HG03469 (cell line): ENCODE measurements at regions not wholly inside any gene's neighbourhood (a gene's known extent, or its start where the extent isn't known, plus 50 kb on each side); places are given as distances from the start of the nearest gene placed in this dataset.
"Not testable (repeated sequence)": the region's sequence is repeated elsewhere in the genome, so short reads cannot be mapped to it uniquely, and the experiment has no call there.

ENCODE experiments used
- ATAC-seq: cut with Tn5 transposase; IDR thresholded peaks from one replicate; pipeline ENCODE4 v1.9.1; 2021; ENCODE audit warnings: mild to moderate bottlenecking, moderate library complexity, moderate number of reproducible peaks; ENCODE audit not compliant: unreplicated experiment

- no peak for ATAC-seq
Measured at GRCh38 chr4:158122501-158122900, 50.3 kb downstream of the GASK1B start.

- no peak for ATAC-seq
Measured at GRCh38 chr4:158121161-158121579, 51.7 kb downstream of the GASK1B start.

- not testable (repeated sequence) for ATAC-seq
Measured at GRCh38 chr4:158120645-158121151, 52.1 kb downstream of the GASK1B start.

GRCh38 chr4:158112611-158113010 is 60.2 kb downstream of the GASK1B start:
- ATAC-seq = no peak

DNA sequence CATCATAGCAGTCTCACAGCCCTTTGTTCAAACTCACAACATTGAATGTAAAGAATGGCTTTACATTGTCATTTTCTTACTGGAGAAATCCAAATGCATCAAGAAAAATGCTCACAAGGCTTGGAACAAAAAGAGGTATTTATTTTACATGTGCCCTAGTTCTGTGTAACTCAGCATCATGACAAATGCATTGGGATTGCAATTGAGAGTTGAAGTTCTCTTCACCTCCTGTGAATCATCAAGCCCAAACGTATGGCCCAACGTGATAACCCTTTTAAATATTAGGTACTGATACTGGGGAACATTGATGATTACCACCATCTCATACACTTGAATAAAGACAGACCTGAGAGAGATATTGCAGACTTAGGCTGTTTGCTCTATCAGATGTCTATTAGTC is 61.6 kb downstream of the GASK1B start:
- no peak for ATAC-seq

- no peak for ATAC-seq
Measured at GRCh38 chr4:158102904-158103303, 69.9 kb downstream of the GASK1B start.

DNA sequence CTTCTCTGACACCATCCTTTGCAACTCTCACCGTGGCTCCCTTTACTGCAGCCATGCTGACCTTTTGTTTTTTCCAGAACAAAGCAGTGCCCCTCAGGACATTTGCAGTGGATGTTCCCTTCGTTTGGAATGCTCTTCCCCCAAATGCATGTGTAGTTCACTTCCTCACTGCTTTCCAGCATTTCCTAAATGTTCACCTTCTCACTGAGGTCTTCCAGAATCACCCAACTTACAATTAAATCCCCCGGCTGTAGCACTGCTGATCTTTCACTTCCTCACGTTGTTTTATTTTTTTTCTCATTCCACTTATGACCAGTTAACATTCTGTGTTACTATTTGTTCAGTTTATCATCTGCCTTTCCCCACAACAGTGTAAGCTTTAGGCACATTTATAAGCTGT is 73.1 kb downstream of the GASK1B start:
- ATAC-seq = no peak

- no peak for ATAC-seq
Measured at GRCh38 chr4:158098802-158099201, 74.0 kb downstream of the GASK1B start.

DNA sequence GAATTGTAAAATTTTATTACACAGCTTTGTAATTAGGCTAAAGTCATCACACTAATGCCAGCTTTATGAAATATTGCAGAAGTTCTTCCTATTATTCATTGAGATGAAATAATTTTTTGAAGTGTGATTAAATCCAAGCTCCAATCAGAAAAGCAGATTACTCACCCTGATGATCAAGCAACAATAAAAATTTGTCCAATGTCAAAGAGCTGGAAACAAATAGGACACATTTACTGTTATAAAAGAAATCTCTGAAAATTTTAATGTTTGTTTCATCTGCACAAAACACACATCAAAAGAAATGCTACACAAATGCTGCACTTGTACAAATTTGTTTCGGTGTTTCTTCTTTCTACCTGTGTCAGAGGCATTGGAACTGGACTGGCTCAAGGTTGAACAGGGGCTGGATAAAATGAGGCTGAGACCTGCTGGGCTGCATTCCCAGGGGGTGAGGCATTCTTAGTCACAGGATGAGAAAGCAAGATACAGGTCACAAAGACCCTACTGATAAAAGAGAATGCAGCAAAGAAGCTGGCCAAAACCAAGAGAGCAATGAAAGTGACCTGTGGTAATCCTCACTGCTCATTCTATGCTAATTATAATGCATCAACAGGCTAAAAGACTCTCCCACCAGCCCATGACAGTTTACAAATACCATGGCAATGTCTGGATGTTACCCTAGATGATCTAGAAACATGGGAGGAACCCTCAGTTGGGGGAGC is 78.3 kb downstream of the GASK1B start:
- ATAC-seq = no peak

DNA sequence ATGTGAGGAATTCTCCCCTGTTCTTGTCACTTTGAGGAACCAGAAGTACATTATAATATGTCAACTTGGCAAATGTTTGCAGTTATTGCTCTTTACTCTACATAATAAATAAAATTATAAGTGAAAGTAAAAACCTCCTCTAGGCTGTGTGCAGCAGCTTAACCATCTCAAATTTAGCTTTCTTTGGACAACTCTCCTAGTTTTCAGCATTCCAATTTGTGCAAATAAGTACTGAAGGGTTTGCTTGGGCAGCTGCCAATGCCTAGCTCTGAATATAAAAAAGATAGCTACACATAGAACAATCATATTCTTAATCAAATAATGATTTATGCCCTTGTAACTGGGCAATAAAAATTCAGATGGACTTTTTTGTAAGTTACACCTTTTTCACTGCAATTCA is 82.5 kb downstream of the GASK1B start:
- no peak for ATAC-seq

DNA sequence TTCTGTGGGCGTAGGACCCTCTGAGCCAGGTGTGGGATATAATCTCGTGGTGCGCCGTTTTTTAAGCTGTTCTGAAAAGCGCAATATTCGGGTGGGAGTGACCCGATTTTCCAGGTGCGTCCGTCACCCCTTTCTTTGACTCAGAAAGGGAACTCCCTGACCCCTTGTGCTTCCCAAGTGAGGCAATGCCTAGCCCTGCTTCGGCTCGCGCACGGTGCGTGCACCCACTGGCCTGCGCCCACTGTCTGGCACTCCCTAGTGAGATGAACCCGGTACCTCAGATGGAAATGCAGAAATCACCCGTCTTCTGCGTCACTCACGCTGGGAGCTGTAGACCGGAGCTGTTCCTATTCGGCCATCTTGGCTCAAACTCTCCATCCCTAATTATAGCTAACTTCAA is 82.9 kb downstream of the GASK1B start:
- not testable (repeated sequence) for ATAC-seq

DNA sequence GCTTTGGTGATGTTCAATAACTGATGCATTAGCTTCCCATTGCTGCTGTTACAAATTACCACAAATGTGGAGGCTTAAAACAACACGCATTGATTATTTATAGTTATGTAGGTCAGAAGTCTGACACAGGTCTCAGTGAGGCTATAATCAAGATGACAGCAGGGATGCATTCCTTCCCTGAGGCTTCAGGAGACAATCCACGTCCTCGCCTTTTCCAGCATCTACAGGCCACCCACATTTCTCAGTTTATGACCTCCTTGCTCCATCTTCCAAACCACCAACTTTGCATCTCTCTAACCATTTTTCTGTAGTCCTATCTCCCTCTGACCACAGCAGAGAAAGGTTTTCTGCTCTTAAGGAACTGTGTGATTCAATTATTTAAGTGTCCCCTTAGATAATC is 92.5 kb downstream of the GASK1B start:
- no peak for ATAC-seq

DNA sequence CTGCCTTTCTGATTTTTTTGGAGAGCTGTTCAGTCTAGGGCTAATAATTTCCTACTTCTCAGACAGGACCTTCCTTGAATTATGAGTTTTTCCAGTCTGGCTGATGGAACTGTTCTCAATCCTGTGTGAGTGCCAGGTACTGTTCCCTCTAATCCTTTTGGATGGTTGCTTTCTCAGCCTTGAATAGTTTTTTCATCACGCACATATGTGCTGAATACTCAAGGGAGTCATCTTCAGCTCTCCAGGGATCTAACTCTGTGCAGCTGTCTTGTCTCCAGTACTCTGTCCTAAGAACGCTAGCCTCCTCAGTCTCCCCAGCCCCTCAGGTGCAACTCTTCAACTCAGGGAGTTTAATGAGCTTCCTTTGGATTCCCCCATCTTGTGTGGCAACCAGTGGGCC is 93.2 kb downstream of the GASK1B start:
- no peak for ATAC-seq

DNA sequence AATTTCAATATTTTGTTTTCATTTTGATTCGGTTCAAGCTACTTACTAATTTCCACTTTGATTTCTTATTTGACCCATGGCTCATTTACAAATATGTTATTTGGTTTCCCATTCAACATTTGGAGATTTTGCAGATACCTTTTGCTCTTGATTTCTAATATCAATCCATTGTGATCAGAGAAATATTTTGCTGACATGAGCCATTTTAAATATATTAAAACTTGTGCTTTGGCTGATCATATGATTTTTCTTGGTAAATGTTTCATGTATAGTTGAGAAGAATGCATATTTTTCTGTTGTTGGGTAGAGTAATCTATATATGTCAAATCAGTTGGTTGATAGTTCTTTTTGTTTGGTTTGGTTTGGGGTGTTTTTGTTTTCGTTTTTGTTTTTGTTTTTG is 95.0 kb downstream of the GASK1B start:
- no peak for ATAC-seq

DNA sequence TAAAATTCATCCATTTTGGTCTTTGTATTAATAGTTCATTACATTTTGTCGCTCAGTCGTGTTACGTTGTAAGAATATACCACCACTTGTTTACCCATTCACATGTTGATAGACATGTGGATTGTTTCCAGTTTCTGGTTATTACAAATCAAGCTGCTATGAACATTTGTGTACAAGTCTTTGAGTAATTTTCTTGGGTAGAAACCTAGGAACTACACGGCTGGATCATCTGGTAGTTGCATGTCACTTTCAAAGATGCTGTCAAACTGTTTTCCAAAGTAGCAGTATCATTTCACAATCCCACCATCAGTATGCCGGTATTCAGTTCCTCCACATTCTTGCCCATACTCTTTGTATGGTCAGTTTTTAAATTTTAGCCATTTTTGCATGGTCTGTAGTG is 98.0 kb downstream of the GASK1B start:
- no peak for ATAC-seq

GRCh38 chr4:158071931-158072330 is 100.9 kb downstream of the GASK1B start:
- no peak for ATAC-seq

- ATAC-seq = no peak
Measured at GRCh38 chr4:158068068-158068467, 104.8 kb downstream of the GASK1B start.

GRCh38 chr4:158067646-158068045 is 105.2 kb downstream of the GASK1B start:
- ATAC-seq = no peak

DNA sequence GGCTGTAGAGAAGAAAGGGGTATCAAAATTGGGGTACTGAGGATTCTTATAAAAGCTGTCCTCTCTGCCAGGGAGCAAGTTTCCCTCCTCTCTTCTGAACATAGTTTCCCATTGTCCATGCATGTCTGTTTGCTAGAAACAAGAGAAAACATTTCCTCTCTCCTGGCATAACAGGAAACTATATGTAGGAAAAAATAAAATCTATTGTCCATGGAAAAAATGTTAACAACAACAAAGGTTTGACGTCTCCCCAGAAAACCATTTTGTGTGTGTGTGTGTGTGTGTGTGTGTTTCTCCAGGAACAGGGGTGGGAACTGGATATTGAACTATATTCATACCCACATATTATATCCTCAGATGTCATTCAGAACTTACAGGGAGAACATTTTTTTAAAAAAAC is 107.2 kb downstream of the GASK1B start:
- no peak for ATAC-seq

DNA sequence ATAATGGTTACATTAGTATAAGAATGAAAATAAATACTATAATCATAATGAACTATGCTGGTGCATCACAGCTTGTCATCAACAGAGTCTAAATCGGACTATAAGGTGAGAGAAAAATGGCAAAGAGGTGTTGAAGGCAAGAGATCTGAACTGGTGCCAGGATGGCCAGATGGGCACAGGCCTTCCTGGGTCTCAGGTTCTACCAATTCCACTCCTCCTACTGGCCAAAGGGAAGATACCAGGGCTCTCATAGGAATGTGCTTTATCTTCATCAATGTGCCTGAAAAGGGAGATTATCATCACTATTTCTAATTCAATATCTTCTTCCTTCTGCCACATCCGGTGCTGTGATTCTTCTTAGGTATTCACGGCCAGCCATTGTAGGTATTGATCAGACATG is 107.6 kb downstream of the GASK1B start:
- no peak for ATAC-seq

DNA sequence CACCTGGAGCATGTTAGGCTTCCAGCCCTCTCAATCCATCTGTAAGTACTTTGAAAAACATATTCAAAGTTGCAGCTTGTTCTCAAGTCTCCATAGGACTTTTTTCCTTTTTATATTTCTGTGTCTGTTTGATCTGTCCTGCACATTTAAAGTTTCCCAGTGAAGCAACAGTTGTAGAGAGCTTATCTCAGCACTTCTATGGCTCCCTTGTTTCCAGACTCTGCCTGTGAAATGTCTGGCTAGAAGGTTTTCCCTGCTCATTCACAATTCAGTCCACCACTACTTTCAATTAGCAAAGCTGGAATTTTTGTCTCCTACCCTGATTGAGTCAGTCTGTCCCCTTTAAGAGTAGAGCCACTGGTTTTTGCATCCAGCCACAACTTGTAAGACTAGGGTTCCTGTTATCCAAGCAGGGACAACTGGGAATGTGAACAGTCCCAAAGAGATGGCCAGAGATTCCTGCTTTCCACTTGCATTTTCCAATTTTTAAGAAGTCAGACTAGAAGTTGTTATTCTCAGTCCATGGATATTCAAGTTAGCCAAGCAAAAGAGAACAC is 116.1 kb downstream of the GASK1B start:
- ATAC-seq = no peak

DNA sequence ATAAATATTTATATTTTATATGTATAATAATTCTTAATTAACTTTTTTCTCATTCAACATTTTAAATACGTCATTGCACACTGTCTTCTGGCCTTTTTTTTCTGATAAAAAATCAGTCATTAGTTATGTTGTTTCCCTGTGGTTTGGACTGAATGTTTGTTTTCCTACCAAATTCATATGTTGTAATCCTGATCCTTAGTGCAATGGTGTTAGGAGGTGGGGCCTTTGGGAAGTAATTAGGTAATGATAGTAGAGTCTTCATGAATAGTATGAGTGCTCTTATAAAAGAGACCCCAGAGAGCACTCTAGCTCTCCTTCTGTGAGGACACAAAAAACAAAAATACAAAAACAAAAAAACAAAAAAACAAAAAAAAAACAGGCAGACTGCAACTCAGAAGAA is 117.2 kb downstream of the GASK1B start:
- ATAC-seq = no peak

GRCh38 chr4:158053801-158054200 is 119.0 kb downstream of the GASK1B start:
- ATAC-seq = no peak
